ENCODE measurements at regions not wholly inside any gene's neighbourhood (a gene's known extent, or its start where the extent isn't known, plus 50 kb on each side); places are given as distances from the start of the nearest gene placed in this dataset.
A peak's percentile ranks its signal among the peaks of the same experiment; 100 is the strongest.

DNA sequence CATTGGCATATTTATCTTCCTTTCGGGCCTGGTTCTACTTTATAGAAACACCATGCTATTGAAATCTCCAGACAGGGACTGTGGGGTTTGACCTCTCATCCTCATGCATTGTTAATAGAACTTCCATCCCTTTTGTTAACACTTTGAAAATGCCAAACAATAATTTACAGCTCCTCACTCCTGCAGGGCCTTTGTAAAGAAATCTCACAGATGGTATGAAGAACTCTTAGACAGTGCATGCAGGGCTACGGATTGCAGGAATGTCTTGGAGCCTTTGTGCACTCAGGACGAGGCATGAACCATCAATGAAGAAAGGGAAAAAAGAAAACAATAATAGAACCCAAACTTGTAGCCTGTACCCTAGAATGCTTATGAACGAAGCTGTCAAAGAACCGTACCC lies 92.8 kb upstream of the TMEM47 start:
- Histone ChIP-seq H3K4me3 (no peak overlapping the region), H3K27me3 (ENCODE audit: insufficient read depth, low read depth) (no peaks in the 10 kb centered on the region), H3K36me3 (ENCODE audit: low read depth) (no peaks in the 10 kb centered on the region), H4K20me1 (ENCODE audit: insufficient read depth) (no peaks in the 10 kb centered on the region), H3K9me3 (ENCODE audit: insufficient read depth, low read depth) (no peaks in the 10 kb centered on the region), H3K27ac (no peak overlapping the region), H3K4me2 (no peak overlapping the region), H3K9me2 (ENCODE audit: insufficient read depth) (no peaks in the 10 kb centered on the region), H2AFZ (no peak overlapping the region), H3K79me2 (ENCODE audit: low read depth) (no peaks in the 10 kb centered on the region), H3F3A (ENCODE audit: insufficient read depth, low read depth) (no peaks in the 10 kb centered on the region), H3K4me1 (replicated peaks; ENCODE audit: insufficient read depth) (no peaks in the 10 kb centered on the region)
- no peak for DNase-seq
- TF ChIP-seq EZH2 (IDR thresholded peaks at IDR 0.05; ENCODE audit: low read depth) (no peak), CTCF (conservative IDR thresholded peaks at IDR 0.05) (no peak)
- CTCF ChIA-PET = no interaction called here
- intact Hi-C loops (cut with micrococcal nuclease; ENCODE audit: unreplicated experiment) = no loop called here
- POLR2A ChIA-PET (ENCODE audit: unreplicated experiment) = no interaction called here
- BruUV-seq (replicated peaks) = no TSS peak

GRCh38 chrX:34764852-34765361 lies 107.8 kb upstream of the TMEM47 start:
- DNase-seq = no peak
- BruUV-seq (replicated peaks) = no TSS peak
- CTCF ChIA-PET = no interaction called here

GRCh38 chrX:34768290-34768689 lies 111.2 kb upstream of the TMEM47 start:
- TF ChIP-seq EZH2 (IDR thresholded peaks at IDR 0.05; ENCODE audit: low read depth) = no peak
- TF ChIP-seq CTCF (conservative IDR thresholded peaks at IDR 0.05) = no peak
- Histone ChIP-seq H3K27ac (no peak overlapping the region), H3K9me2 (ENCODE audit: insufficient read depth) (no peaks in the 10 kb centered on the region), H3K79me2 (ENCODE audit: low read depth) (no peaks in the 10 kb centered on the region), H3K4me1 (replicated peaks; ENCODE audit: insufficient read depth) (peaks cover 10% of the 10 kb centered on the region; the same call in 1 of the 2 replicates), H3K36me3 (ENCODE audit: low read depth) (no peaks in the 10 kb centered on the region), H3K27me3 (ENCODE audit: insufficient read depth, low read depth) (no peaks in the 10 kb centered on the region), H3F3A (ENCODE audit: insufficient read depth, low read depth) (no peaks in the 10 kb centered on the region), H3K9me3 (ENCODE audit: insufficient read depth, low read depth) (no peaks in the 10 kb centered on the region), H2AFZ (no peak overlapping the region), H3K4me3 (no peak overlapping the region), H4K20me1 (ENCODE audit: insufficient read depth) (no peaks in the 10 kb centered on the region), H3K4me2 (no peak overlapping the region)
- no peak for DNase-seq
- ChIA-PET POLR2A (ENCODE audit: unreplicated experiment) (no interaction called here), CTCF (no interaction called here)
- intact Hi-C loops (cut with micrococcal nuclease; ENCODE audit: unreplicated experiment) = no loop called here
- no TSS peak for BruUV-seq (replicated peaks)

More at GRCh38 chrX:34764852-34765361, 107.8 kb upstream of the TMEM47 start:
- peaks cover 10% of the 10 kb centered on the region; the same call in 1 of the 2 replicates for H3K4me1 ChIP-seq (replicated peaks; ENCODE audit: insufficient read depth)
- H3F3A ChIP-seq (ENCODE audit: insufficient read depth, low read depth) = no peaks in the 10 kb centered on the region
- H3K27me3 ChIP-seq (ENCODE audit: insufficient read depth, low read depth) = no peaks in the 10 kb centered on the region
- TF ChIP-seq EZH2 (IDR thresholded peaks at IDR 0.05; ENCODE audit: low read depth) = no peak
- peak overlapping the region; percentile 16; the same call in 1 of the 2 replicates for H3K4me2 ChIP-seq
- H3K9me2 ChIP-seq (ENCODE audit: insufficient read depth) = no peaks in the 10 kb centered on the region
- no peak overlapping the region for H3K27ac ChIP-seq
- no peaks in the 10 kb centered on the region for H3K79me2 ChIP-seq (ENCODE audit: low read depth)
- no peak overlapping the region for H2AFZ ChIP-seq
- no peaks in the 10 kb centered on the region for H3K36me3 ChIP-seq (ENCODE audit: low read depth)
- intact Hi-C loops (cut with micrococcal nuclease; ENCODE audit: unreplicated experiment) = no loop called here
- H3K4me3 ChIP-seq = no peak overlapping the region
- H4K20me1 ChIP-seq (ENCODE audit: insufficient read depth) = no peaks in the 10 kb centered on the region
- POLR2A ChIA-PET (ENCODE audit: unreplicated experiment) = no interaction called here
- H3K9me3 ChIP-seq (ENCODE audit: insufficient read depth, low read depth) = no peaks in the 10 kb centered on the region

- no peaks in the 10 kb centered on the region for H3K27me3 ChIP-seq (ENCODE audit: insufficient read depth, low read depth)
- TF ChIP-seq CTCF (conservative IDR thresholded peaks at IDR 0.05) = no peak
- no peak for TF ChIP-seq EZH2 (IDR thresholded peaks at IDR 0.05; ENCODE audit: low read depth)
- intact Hi-C loops (cut with micrococcal nuclease; ENCODE audit: unreplicated experiment) = no loop called here
- no peaks in the 10 kb centered on the region for H3F3A ChIP-seq (ENCODE audit: insufficient read depth, low read depth)
- no peaks in the 10 kb centered on the region for H3K4me1 ChIP-seq (replicated peaks; ENCODE audit: insufficient read depth)
- H4K20me1 ChIP-seq (ENCODE audit: insufficient read depth) = no peaks in the 10 kb centered on the region
- BruUV-seq (replicated peaks) = no TSS peak
- H3K36me3 ChIP-seq (ENCODE audit: low read depth) = no peaks in the 10 kb centered on the region
- no peak overlapping the region for H3K4me2 ChIP-seq
- H2AFZ ChIP-seq = no peak overlapping the region
- no peak overlapping the region for H3K27ac ChIP-seq
- no peak for DNase-seq
- H3K9me3 ChIP-seq (ENCODE audit: insufficient read depth, low read depth) = no peaks in the 10 kb centered on the region
- ChIA-PET CTCF (no interaction called here), POLR2A (ENCODE audit: unreplicated experiment) (no interaction called here)
- no peaks in the 10 kb centered on the region for H3K79me2 ChIP-seq (ENCODE audit: low read depth)
- no peaks in the 10 kb centered on the region for H3K9me2 ChIP-seq (ENCODE audit: insufficient read depth)
- H3K4me3 ChIP-seq = no peak overlapping the region
Measured at GRCh38 chrX:34770511-34770910, 113.4 kb upstream of the TMEM47 start.
